Mesenteric fat pad (tissue), 1 donor: ENCODE measurements at regions not wholly inside any gene's neighbourhood (a gene's known extent, or its start where the extent isn't known, plus 50 kb on each side); places are given as distances from the start of the nearest gene placed in this dataset.

Source experiments
- DNase-seq: peaks from one replicate; pipeline ENCODE4 v3.0.0-alpha.2; 2020; ENCODE audit warnings: low spot score
- donor health status: DM: yes; HTN: yes; CAD: no.

DNA sequence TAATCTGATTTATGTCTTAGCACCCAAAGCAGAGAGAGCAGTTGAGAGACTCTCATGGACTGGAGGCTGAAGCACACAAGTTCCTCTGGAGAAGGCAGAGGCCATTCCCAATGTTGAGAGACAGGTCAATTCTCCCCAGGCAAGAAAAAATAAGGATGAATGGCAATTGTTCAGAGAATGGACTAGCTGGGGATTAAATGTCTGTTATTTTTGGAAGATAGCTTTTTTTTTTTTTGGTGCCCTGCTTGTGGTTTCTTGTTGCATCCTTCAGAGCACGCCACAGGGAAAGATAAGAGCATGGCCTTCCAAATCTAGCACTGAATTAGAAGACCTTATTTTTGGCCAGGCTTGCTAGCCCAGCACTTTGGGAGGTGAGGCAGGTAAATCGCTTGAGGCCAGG lies 65.6 kb upstream of the ERRFI1 start:
- DNase-seq, result no peak

DNA sequence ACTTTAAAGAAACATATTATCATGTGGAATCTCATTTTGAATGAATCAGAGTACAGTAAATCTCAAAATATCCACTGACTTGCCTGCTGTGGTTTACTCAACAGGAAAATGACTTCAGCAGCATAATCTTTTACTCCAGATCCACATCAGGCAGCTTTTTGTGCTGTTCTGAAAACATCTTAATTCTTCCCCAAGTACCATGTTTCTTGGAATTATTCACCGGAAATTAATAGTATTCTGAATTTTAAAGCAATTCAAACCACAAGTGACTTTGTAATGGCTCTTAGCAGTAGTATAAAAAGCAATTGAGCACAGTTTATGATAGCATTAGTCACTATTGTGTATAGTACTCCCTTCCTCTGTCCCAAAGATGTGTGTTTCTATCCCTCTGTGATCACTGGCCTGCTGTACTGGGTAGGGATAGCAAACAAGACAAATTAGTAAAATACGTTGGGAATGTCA lies 64.2 kb upstream of the ERRFI1 start:
- no peak for DNase-seq

- no peak for DNase-seq
Measured at GRCh38 chr1:8089535-8090228, 63.6 kb upstream of the ERRFI1 start.

- no peak for DNase-seq
Measured at GRCh38 chr1:8086055-8086454, 59.9 kb upstream of the ERRFI1 start.

DNA sequence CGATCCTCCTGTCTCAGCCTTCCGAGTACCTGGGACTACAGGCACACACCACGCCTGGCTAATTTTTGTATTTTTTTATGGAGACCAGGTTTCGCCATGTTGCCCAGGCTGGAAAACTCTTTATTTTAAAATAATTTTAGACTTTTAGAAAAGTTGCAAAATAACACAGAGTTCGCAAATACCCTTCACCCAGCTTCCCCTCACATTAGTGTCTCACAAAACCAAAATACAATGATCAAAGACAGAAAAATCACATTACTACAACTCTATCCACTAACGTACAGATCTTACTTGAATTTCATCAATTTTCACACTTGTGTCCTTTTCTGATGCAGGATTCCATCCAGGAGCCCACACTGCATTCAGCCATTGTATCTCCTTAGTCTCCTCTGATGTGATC lies 58.8 kb upstream of the ERRFI1 start:
- DNase-seq, result no peak

DNA sequence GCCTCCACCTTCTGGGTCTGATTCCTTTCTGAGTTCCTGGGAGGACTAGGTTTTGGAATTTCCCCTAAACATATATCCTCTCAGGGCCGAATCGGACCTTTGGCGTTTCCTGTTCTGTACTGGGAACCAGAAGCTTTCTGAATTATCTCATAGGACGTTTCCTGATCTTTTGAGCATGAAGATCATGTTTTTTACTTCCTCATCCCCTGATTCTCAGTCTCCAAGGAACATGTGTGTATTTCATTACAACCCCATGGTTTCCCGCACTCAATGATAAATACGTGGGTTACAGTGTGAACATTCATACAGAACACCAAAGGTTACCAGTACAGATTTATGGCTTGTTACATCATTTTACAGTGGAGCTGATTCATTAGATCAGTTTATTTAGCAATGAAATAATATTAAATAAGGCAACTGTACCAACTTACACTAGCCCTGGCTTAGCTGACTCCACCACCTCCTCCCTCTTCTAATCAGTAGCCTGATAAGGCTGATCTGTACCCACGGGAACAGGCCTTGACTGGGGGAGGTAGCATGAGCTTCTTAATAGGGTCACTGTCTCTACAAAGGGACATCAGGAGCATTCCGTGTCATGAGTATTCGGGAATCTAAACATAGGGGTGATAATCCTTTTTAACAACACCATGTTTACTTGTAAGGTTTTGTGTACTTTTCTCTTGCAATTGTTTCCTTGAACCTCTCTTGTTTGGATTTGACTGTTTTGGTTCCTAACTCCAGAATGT lies 57.8 kb upstream of the ERRFI1 start:
- DNase-seq, result no peak

DNA sequence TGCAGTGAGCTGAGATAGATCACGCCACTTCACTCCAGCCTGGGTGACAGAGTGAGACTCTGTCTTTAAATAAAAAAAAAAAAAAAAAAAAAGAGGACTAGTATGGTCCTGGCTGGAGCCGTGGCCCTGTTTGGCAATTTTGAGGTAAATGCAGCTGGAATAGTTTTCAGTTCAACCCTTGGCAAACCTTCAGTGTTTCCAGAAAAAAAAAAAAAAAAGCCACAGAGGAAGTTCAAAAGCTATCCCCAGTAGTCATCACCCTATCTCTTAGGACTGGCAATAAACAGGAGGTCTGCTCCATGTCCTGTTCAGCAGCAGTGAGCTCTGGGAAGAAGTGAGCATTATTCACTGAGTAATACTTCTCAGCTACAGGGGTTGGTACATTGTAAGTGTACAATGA lies 56.8 kb upstream of the ERRFI1 start:
- no peak for DNase-seq

DNA sequence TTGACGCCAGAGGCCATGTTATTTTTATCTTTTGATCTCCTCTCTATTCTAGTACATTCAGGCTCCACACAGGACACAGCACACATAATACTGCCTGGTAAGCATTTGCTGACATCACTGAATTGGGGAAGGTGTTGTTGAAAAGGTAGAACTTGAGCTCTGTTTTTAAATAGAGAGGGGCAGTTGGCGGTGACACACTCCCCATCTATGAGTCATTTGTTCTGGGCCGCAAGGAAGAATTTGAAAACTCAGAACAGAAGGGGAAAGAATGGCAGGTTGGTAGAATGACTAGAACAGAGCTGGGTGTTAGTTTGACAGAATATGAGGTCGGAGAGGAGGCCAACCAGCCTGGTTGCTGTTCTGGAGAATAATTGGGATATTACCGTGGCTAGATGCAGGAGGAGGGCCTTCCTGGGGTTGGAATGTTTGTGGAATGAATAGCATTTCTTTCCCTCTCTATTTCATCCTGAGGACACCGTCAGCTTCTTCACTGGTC lies 52.1 kb upstream of the ERRFI1 start:
- DNase-seq, result no peak

DNA sequence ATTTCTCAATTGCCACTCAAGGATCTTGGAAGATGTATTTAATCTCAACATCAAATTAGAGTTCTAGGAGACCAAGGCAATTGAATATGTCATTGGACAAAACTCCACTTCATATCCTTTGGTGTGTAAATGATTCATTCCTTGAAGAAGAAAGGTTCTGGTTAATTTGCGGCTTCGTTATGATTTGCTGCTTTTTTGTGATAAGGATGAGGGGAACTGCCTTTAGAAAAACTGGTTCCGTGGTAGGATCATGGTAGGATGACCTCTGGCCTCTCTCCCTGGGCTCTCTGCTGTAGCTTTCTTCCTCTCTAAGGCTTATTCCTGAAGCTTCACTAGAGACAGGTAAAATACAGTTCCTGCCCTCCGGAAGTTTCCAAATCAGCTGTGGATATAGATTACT lies 51.5 kb upstream of the ERRFI1 start:
- DNase-seq, result no peak

- DNase-seq, result no peak
Measured at GRCh38 chr1:8077120-8077573, 51.0 kb upstream of the ERRFI1 start.

GRCh38 chr1:8076176-8076575 lies 50.1 kb upstream of the ERRFI1 start:
- DNase-seq, result no peak
